Keratinocyte (primary cell): ENCODE measurements at regions not wholly inside any gene's neighbourhood (a gene's known extent, or its start where the extent isn't known, plus 50 kb on each side); places are given as distances from the start of the nearest gene placed in this dataset.

Source experiments
- DNase-seq: peaks from one replicate; pipeline ENCODE4 v3.0.0-alpha.2; 2011; ENCODE audit warnings: low read depth, missing footprints, low spot score
- FAIRE-seq: peaks from 2 replicates; lab custom pipeline; 2011; peaks lifted over from hg19 to GRCh38; lab: Jason Lieb, UNC
- H2AFZ ChIP-seq: 2 replicates; pipeline ENCODE4 v1.6.0; 2012; ENCODE audit warnings: low read length, control low read depth, inconsistent platforms; ENCODE audit not compliant: control insufficient read depth
- H3K27ac ChIP-seq: 2 replicates; pipeline ENCODE4 v1.5.1; 2011; ENCODE audit warnings: low read length; ENCODE audit not compliant: control insufficient read depth, insufficient read depth
- H3K27me3 ChIP-seq: 3 replicates; pipeline ENCODE4 v1.6.0; 2011; ENCODE audit warnings: low read length; ENCODE audit not compliant: control insufficient read depth, insufficient read depth; ENCODE audit errors: extremely low read depth
- H3K36me3 ChIP-seq, 2 experiments: 2 replicates in 1 of 2; 3 replicates in 1 of 2; pipeline ENCODE4 v1.5.1; 2011; ENCODE audit warnings: low read length in 2 of 2, mild to moderate bottlenecking in 1 of 2; ENCODE audit not compliant: control insufficient read depth in 2 of 2, insufficient read depth in 2 of 2; ENCODE audit errors: extremely low read depth in 1 of 2
- H3K4me1 ChIP-seq: 3 replicates; pipeline ENCODE4 v1.5.1; 2011; ENCODE audit warnings: low read length; ENCODE audit not compliant: control insufficient read depth, insufficient read depth; ENCODE audit errors: extremely low read depth
- H3K4me2 ChIP-seq: 3 replicates; pipeline ENCODE4 v1.6.0; 2011; ENCODE audit warnings: low read depth, low read length; ENCODE audit not compliant: control insufficient read depth, insufficient read depth; ENCODE audit errors: extremely low read depth
- H3K4me3 ChIP-seq, 3 experiments: fragments of 200-600 bp in 1 of 3; sonication (generic) in 1 of 3; 2 replicates in 2 of 3; 3 replicates in 1 of 3; pipeline ENCODE4 v1.5.1; 2011 to 2016; ENCODE audit warnings: low read length in 3 of 3, mild to moderate bottlenecking in 3 of 3, control low read depth in 2 of 3, inconsistent platforms in 1 of 3, low read depth in 1 of 3, mixed read lengths in 1 of 3, mixed run types in 1 of 3, moderate library complexity in 1 of 3; ENCODE audit not compliant: control insufficient read depth in 2 of 3, insufficient read depth in 2 of 3; ENCODE audit errors: extremely low read depth in 1 of 3
- H3K79me2 ChIP-seq: 2 replicates; pipeline ENCODE4 v1.6.0; 2012; ENCODE audit warnings: low read length; ENCODE audit not compliant: control insufficient read depth, insufficient read depth
- H3K9ac ChIP-seq: 3 replicates; pipeline ENCODE4 v1.6.0; 2011; ENCODE audit warnings: low read length; ENCODE audit not compliant: control insufficient read depth, insufficient read depth; ENCODE audit errors: extremely low read depth
- H3K9me1 ChIP-seq: 3 replicates; pipeline ENCODE4 v1.6.0; 2011; ENCODE audit warnings: low read length; ENCODE audit not compliant: control insufficient read depth, insufficient read depth; ENCODE audit errors: extremely low read depth
- H3K9me3 ChIP-seq: 2 replicates; pipeline ENCODE4 v1.5.1; 2012; ENCODE audit warnings: low read depth, low read length; ENCODE audit not compliant: control insufficient read depth
- H4K20me1 ChIP-seq: 3 replicates; pipeline ENCODE4 v1.6.0; 2011; ENCODE audit warnings: low read length; ENCODE audit not compliant: control insufficient read depth, insufficient read depth; ENCODE audit errors: extremely low read depth
- CTCF ChIP-seq, 3 experiments: IDR thresholded peaks in 1 of 3; conservative IDR thresholded peaks in 1 of 3; optimal IDR thresholded peaks in 1 of 3; 2 replicates in 2 of 3; 3 replicates in 1 of 3; pipeline versions ENCODE3 to v1.5.1; 2011; ENCODE audit warnings: low read length in 3 of 3, mild to moderate bottlenecking in 3 of 3, moderate library complexity in 2 of 3, control low read depth in 1 of 3, inconsistent platforms in 1 of 3; ENCODE audit not compliant: insufficient read depth in 2 of 3; ENCODE audit errors: extremely low read depth in 1 of 3
- EZH2 ChIP-seq: IDR thresholded peaks from one replicate; pipeline ENCODE4 v1.6.1; 2012; ENCODE audit warnings: inconsistent platforms, mild to moderate bottlenecking, low read length, moderate library complexity
- dilution Hi-C: fragments of 300-500 bp; cut with MboI; formaldehyde crosslinking; loops from one replicate; pipeline ENCODE4 v1.7.0; 2020; ENCODE audit warnings: low sequenced_read_pairs; ENCODE audit not compliant: extremely low pct_ligation_motif_present

DNA sequence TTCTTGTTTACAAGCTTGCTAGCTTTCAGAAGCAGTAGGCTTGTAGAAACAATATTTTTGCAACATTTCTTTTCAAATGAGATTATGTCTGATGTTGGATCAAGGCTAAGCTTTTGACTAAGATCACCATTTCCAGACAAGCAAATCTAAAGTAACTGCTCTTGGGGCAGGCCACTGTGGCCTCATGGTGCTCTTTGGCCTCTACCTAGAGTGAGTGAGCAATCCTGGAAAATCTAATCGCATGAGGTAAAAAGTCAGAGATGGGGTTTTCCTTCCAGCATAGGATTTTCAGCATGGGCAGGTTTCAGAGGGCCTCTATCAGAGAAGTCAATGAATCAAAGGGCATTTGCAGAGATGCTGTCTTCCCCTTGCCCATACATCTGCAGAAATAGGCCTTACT is 331.9 kb downstream of the OMA1 start:
- H3K9ac ChIP-seq = no peak overlapping the region
- H3K4me2 ChIP-seq = no peak overlapping the region
- no peaks in the 10 kb centered on the region for H4K20me1 ChIP-seq
- DNase-seq (no peak), FAIRE-seq (no peak)
- no peaks in the 10 kb centered on the region for H3K36me3 ChIP-seq
- no peak overlapping the region for H3K4me3 ChIP-seq
- no peaks in the 10 kb centered on the region for H3K9me3 ChIP-seq
- H3K9me1 ChIP-seq = no peaks in the 10 kb centered on the region
- dilution Hi-C loops = no loop called here
- H3K27ac ChIP-seq = no peak overlapping the region
- no peaks in the 10 kb centered on the region for H3K4me1 ChIP-seq
- no peak overlapping the region for H2AFZ ChIP-seq
- H3K27me3 ChIP-seq = no peaks in the 10 kb centered on the region
- no peaks in the 10 kb centered on the region for H3K79me2 ChIP-seq
- no peak for TF ChIP-seq EZH2
- TF ChIP-seq CTCF (optimal IDR thresholded peaks at IDR 0.05 in 1 of 3, IDR thresholded peaks at IDR 0.05 in 1 of 3, conservative IDR thresholded peaks at IDR 0.05 in 1 of 3; ENCODE audit: extremely low read depth in 1 of 3, insufficient read depth in 2 of 3, low read length in 3 of 3) = no peak

DNA sequence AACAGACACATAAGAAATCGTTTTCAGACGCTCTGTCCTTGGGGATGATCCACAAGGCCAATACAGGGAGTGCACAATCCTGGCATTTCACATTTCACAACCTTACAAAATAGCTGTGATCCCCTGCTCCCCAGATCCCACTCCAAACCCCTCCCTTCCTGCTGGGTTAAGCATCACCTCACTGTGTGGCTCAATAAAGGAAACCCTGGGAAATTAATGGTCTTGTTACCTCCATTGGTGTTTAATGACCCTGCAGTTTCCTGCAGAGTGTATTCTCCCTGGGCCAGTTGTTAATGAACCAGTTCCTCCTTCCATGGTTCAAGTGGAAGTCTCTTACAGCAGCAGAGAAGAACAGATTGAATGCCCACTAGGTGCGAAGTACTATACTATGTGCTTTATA is 334.7 kb downstream of the OMA1 start:
- no peaks in the 10 kb centered on the region for H3K9me3 ChIP-seq
- H3K9me1 ChIP-seq = no peaks in the 10 kb centered on the region
- no peak overlapping the region for H3K4me2 ChIP-seq
- H3K27me3 ChIP-seq = no peaks in the 10 kb centered on the region
- H3K4me1 ChIP-seq = no peaks in the 10 kb centered on the region
- H3K27ac ChIP-seq = no peak overlapping the region
- no peaks in the 10 kb centered on the region for H3K79me2 ChIP-seq
- H3K9ac ChIP-seq = no peak overlapping the region
- no peaks in the 10 kb centered on the region for H3K36me3 ChIP-seq
- no peak overlapping the region for H3K4me3 ChIP-seq
- H4K20me1 ChIP-seq = no peaks in the 10 kb centered on the region
- no peak overlapping the region for H2AFZ ChIP-seq
- TF ChIP-seq CTCF (optimal IDR thresholded peaks at IDR 0.05 in 1 of 3, IDR thresholded peaks at IDR 0.05 in 1 of 3, conservative IDR thresholded peaks at IDR 0.05 in 1 of 3; ENCODE audit: extremely low read depth in 1 of 3, insufficient read depth in 2 of 3, low read length in 3 of 3) (no peak), EZH2 (no peak)
- dilution Hi-C loops = no loop called here
- DNase-seq = no peak
- FAIRE-seq = no peak
